ENCODE measurements at regions not wholly inside any gene's neighbourhood (a gene's known extent, or its start where the extent isn't known, plus 50 kb on each side); places are given as distances from the start of the nearest gene placed in this dataset.
A peak's percentile ranks its signal among the peaks of the same experiment; 100 is the strongest.
"Not testable (repeated sequence)": the region's sequence is repeated elsewhere in the genome, so short reads cannot be mapped to it uniquely, and the experiment has no call there.

GRCh38 chr14:45633220-45633984 lies 380.4 kb upstream of the MIS18BP1 start:
- Histone ChIP-seq H3K4me3 (no peak overlapping the region), H3K36me3 (ENCODE audit: insufficient read depth, low read length) (no peaks in the 10 kb centered on the region), H3K9ac (ENCODE audit: insufficient read length) (no peak overlapping the region), H3K27ac (no peak overlapping the region), H3K9me3 (ENCODE audit: low read depth, low read length) (no peaks in the 10 kb centered on the region; the same call in 1 of the 2 replicates)
- DNase-seq (ENCODE audit: low read depth, low spot score) = no peak
- TF ChIP-seq EZH2 (IDR thresholded peaks at IDR 0.05) (no peak), POLR2AphosphoS5 (IDR thresholded peaks at IDR 0.05; ENCODE audit: borderline replicate concordance, low read depth, low read length) (no peak), FOXP2 (optimal IDR thresholded peaks at IDR 0.05; ENCODE audit: control extremely low read depth, extremely low read length, insufficient read depth) (no peak)

- Histone ChIP-seq H3K4me3 (no peak overlapping the region), H3K36me3 (ENCODE audit: insufficient read depth, low read length) (no peaks in the 10 kb centered on the region), H3K9me3 (ENCODE audit: low read depth, low read length) (no peaks in the 10 kb centered on the region), H3K27ac (no peak overlapping the region), H3K9ac (ENCODE audit: insufficient read length) (no peak overlapping the region)
- no peak for TF ChIP-seq POLR2AphosphoS5 (IDR thresholded peaks at IDR 0.05; ENCODE audit: borderline replicate concordance, low read depth, low read length)
- TF ChIP-seq FOXP2 (optimal IDR thresholded peaks at IDR 0.05; ENCODE audit: control extremely low read depth, extremely low read length, insufficient read depth) = no peak
- no peak for TF ChIP-seq EZH2 (IDR thresholded peaks at IDR 0.05)
- no peak for DNase-seq (ENCODE audit: low read depth, low spot score)
Measured at GRCh38 chr14:45621731-45622130, 368.7 kb upstream of the MIS18BP1 start.

GRCh38 chr14:45619831-45620230 lies 366.8 kb upstream of the MIS18BP1 start:
- H3K9ac ChIP-seq (ENCODE audit: insufficient read length) = no peak overlapping the region
- H3K27ac ChIP-seq = no peak overlapping the region
- no peaks in the 10 kb centered on the region for H3K36me3 ChIP-seq (ENCODE audit: insufficient read depth, low read length)
- TF ChIP-seq FOXP2 (optimal IDR thresholded peaks at IDR 0.05; ENCODE audit: control extremely low read depth, extremely low read length, insufficient read depth) = no peak
- no peak for TF ChIP-seq POLR2AphosphoS5 (IDR thresholded peaks at IDR 0.05; ENCODE audit: borderline replicate concordance, low read depth, low read length)
- TF ChIP-seq EZH2 (IDR thresholded peaks at IDR 0.05) = no peak
- no peak overlapping the region for H3K4me3 ChIP-seq
- no peak for DNase-seq (ENCODE audit: low read depth, low spot score)
- no peaks in the 10 kb centered on the region for H3K9me3 ChIP-seq (ENCODE audit: low read depth, low read length)

- Histone ChIP-seq H3K9me3 (ENCODE audit: low read depth, low read length) (no peaks in the 10 kb centered on the region), H3K4me3 (no peak overlapping the region), H3K27ac (no peak overlapping the region), H3K9ac (ENCODE audit: insufficient read length) (no peak overlapping the region), H3K36me3 (ENCODE audit: insufficient read depth, low read length) (no peaks in the 10 kb centered on the region)
- peak; percentile 3 for DNase-seq (ENCODE audit: low read depth, low spot score)
- TF ChIP-seq POLR2AphosphoS5 (IDR thresholded peaks at IDR 0.05; ENCODE audit: borderline replicate concordance, low read depth, low read length) = no peak
- no peak for TF ChIP-seq EZH2 (IDR thresholded peaks at IDR 0.05)
- TF ChIP-seq FOXP2 (optimal IDR thresholded peaks at IDR 0.05; ENCODE audit: control extremely low read depth, extremely low read length, insufficient read depth) = no peak
Measured at GRCh38 chr14:45610318-45610717, 357.3 kb upstream of the MIS18BP1 start.

GRCh38 chr14:45587142-45587541 lies 334.1 kb upstream of the MIS18BP1 start:
- no peaks in the 10 kb centered on the region for H3K36me3 ChIP-seq (ENCODE audit: insufficient read depth, low read length)
- H3K9me3 ChIP-seq (ENCODE audit: low read depth, low read length) = no peaks in the 10 kb centered on the region
- no peak overlapping the region for H3K27ac ChIP-seq
- no peak overlapping the region for H3K4me3 ChIP-seq
- H3K9ac ChIP-seq (ENCODE audit: insufficient read length) = no peak overlapping the region
- no peak for DNase-seq (ENCODE audit: low read depth, low spot score)
- TF ChIP-seq FOXP2 (optimal IDR thresholded peaks at IDR 0.05; ENCODE audit: control extremely low read depth, extremely low read length, insufficient read depth) (no peak), EZH2 (IDR thresholded peaks at IDR 0.05) (no peak), POLR2AphosphoS5 (IDR thresholded peaks at IDR 0.05; ENCODE audit: borderline replicate concordance, low read depth, low read length) (no peak)

- no peak overlapping the region for H3K4me3 ChIP-seq
- H3K9me3 ChIP-seq (ENCODE audit: low read depth, low read length) = no peaks in the 10 kb centered on the region
- no peak for TF ChIP-seq FOXP2 (optimal IDR thresholded peaks at IDR 0.05; ENCODE audit: control extremely low read depth, extremely low read length, insufficient read depth)
- no peak overlapping the region for H3K27ac ChIP-seq
- H3K9ac ChIP-seq (ENCODE audit: insufficient read length) = no peak overlapping the region
- DNase-seq (ENCODE audit: low read depth, low spot score) = no peak
- no peaks in the 10 kb centered on the region for H3K36me3 ChIP-seq (ENCODE audit: insufficient read depth, low read length)
Measured at GRCh38 chr14:45559626-45560025, 306.6 kb upstream of the MIS18BP1 start.

- DNase-seq (ENCODE audit: low read depth, low spot score) = no peak
- Histone ChIP-seq H3K9me3 (ENCODE audit: low read depth, low read length) (no peaks in the 10 kb centered on the region), H3K9ac (ENCODE audit: insufficient read length) (no peak overlapping the region), H3K4me3 (no peak overlapping the region), H3K36me3 (ENCODE audit: insufficient read depth, low read length) (no peaks in the 10 kb centered on the region), H3K27ac (no peak overlapping the region)
- TF ChIP-seq FOXP2 (optimal IDR thresholded peaks at IDR 0.05; ENCODE audit: control extremely low read depth, extremely low read length, insufficient read depth) = no peak
- TF ChIP-seq POLR2AphosphoS5 (IDR thresholded peaks at IDR 0.05; ENCODE audit: borderline replicate concordance, low read depth, low read length) = no peak
- TF ChIP-seq EZH2 (IDR thresholded peaks at IDR 0.05) = no peak
Measured at GRCh38 chr14:45558183-45558582, 305.2 kb upstream of the MIS18BP1 start.

GRCh38 chr14:45553981-45554380 lies 301.0 kb upstream of the MIS18BP1 start:
- no peak overlapping the region for H3K9ac ChIP-seq (ENCODE audit: insufficient read length)
- no peak overlapping the region for H3K4me3 ChIP-seq
- TF ChIP-seq FOXP2 (optimal IDR thresholded peaks at IDR 0.05; ENCODE audit: control extremely low read depth, extremely low read length, insufficient read depth) (no peak), EZH2 (IDR thresholded peaks at IDR 0.05) (no peak), POLR2AphosphoS5 (IDR thresholded peaks at IDR 0.05; ENCODE audit: borderline replicate concordance, low read depth, low read length) (no peak)
- no peaks in the 10 kb centered on the region for H3K9me3 ChIP-seq (ENCODE audit: low read depth, low read length)
- no peaks in the 10 kb centered on the region for H3K36me3 ChIP-seq (ENCODE audit: insufficient read depth, low read length)
- H3K27ac ChIP-seq = no peak overlapping the region
- no peak for DNase-seq (ENCODE audit: low read depth, low spot score)

GRCh38 chr14:45551240-45551820 lies 298.3 kb upstream of the MIS18BP1 start:
- H3K36me3 ChIP-seq (ENCODE audit: insufficient read depth, low read length); H3K27ac ChIP-seq; DNase-seq (ENCODE audit: low read depth, low spot score); H3K9me3 ChIP-seq (ENCODE audit: low read depth, low read length); H3K9ac ChIP-seq (ENCODE audit: insufficient read length): not testable (repeated sequence)
- peak overlapping the region; percentile 42; the same call in 1 of the 2 replicates for H3K4me3 ChIP-seq
